HL-60 (cell line): ENCODE measurements at regions not wholly inside any gene's neighbourhood (a gene's known extent, or its start where the extent isn't known, plus 50 kb on each side); places are given as distances from the start of the nearest gene placed in this dataset.

ENCODE experiments used
- CTCF ChIP-seq: IDR thresholded peaks from one replicate; pipeline ENCODE4 v1.5.1; 2011; ENCODE audit warnings: low read length, control low read depth, inconsistent platforms; ENCODE audit not compliant: insufficient read depth
- GABPA ChIP-seq: IDR thresholded peaks from 2 replicates; pipeline ENCODE4 v1.6.1; 2012; ENCODE audit warnings: low read depth

DNA sequence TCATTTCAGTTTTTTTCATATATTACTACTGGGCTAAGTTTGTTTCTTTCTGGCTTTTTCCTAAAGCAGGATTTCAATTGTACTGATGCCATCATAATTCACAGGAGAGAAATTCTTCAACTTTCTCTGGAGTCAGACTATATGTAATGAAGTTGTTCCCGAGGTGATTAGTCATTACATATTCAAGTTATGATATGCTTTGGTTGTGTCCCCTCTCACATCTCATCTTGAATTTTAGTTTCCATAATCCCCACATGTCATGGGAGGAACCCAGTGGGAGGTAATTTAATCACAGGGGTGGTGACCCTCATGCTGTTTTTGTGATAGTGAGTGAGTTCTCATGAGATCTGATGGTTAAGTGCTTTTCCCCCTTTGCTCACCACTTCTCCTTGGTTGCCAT is 227.5 kb upstream of the LRIG3 start:
- no peak for TF ChIP-seq CTCF
- no peak for TF ChIP-seq GABPA
